Nephron progenitor cell (in vitro differentiated cells): ENCODE measurements at regions not wholly inside any gene's neighbourhood (a gene's known extent, or its start where the extent isn't known, plus 50 kb on each side); places are given as distances from the start of the nearest gene placed in this dataset.

Experiments used
- DNase-seq: peaks from one replicate; pipeline ENCODE4 v3.0.0; 2021
- H3K27ac Mint-ChIP-seq: 2 replicates; pipeline ENCODE4 v1.8.0; 2021; ENCODE audit warnings: mild to moderate bottlenecking, moderate library complexity, mixed read lengths
- H3K27me3 Mint-ChIP-seq: 2 replicates; pipeline ENCODE4 v1.8.0; 2021; ENCODE audit warnings: mild to moderate bottlenecking, low read depth, mixed read lengths; ENCODE audit not compliant: poor library complexity
- H3K36me3 Mint-ChIP-seq: 2 replicates; pipeline ENCODE4 v1.8.0; 2021; ENCODE audit warnings: low read depth, mixed read lengths
- H3K4me1 Mint-ChIP-seq: 2 replicates; pipeline ENCODE4 v1.8.0; 2021; ENCODE audit warnings: mixed read lengths
- H3K4me3 Mint-ChIP-seq: 2 replicates; pipeline ENCODE4 v1.8.0; 2021; ENCODE audit warnings: mild to moderate bottlenecking, moderate library complexity, mixed read lengths
- H3K9me3 Mint-ChIP-seq: 2 replicates; pipeline ENCODE4 v1.8.0; 2021; ENCODE audit warnings: mild to moderate bottlenecking, moderate library complexity, mixed read lengths
- TF ChIP-seq, protein P1 (sequence below): fragments of 200-600 bp; sonication (generic); IDR thresholded peaks from 2 replicates; pipeline ENCODE4 v1.5.0; 2021; ENCODE audit warnings: antibody characterized with exemption

GRCh38 chr21:17979763-17980162 is 160.6 kb upstream of the C21orf91 start:
- no peaks in the 10 kb centered on the region for H3K9me3 Mint-ChIP-seq
- no peaks in the 10 kb centered on the region for H3K27me3 Mint-ChIP-seq
- H3K4me1 Mint-ChIP-seq: no peaks in the 10 kb centered on the region
- H3K4me3 Mint-ChIP-seq: no peak overlapping the region
- TF ChIP-seq, protein P1, sequence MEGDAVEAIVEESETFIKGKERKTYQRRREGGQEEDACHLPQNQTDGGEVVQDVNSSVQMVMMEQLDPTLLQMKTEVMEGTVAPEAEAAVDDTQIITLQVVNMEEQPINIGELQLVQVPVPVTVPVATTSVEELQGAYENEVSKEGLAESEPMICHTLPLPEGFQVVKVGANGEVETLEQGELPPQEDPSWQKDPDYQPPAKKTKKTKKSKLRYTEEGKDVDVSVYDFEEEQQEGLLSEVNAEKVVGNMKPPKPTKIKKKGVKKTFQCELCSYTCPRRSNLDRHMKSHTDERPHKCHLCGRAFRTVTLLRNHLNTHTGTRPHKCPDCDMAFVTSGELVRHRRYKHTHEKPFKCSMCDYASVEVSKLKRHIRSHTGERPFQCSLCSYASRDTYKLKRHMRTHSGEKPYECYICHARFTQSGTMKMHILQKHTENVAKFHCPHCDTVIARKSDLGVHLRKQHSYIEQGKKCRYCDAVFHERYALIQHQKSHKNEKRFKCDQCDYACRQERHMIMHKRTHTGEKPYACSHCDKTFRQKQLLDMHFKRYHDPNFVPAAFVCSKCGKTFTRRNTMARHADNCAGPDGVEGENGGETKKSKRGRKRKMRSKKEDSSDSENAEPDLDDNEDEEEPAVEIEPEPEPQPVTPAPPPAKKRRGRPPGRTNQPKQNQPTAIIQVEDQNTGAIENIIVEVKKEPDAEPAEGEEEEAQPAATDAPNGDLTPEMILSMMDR: no peak
- no peaks in the 10 kb centered on the region for H3K36me3 Mint-ChIP-seq
- H3K27ac Mint-ChIP-seq: no peak overlapping the region
- DNase-seq: no peak

DNA sequence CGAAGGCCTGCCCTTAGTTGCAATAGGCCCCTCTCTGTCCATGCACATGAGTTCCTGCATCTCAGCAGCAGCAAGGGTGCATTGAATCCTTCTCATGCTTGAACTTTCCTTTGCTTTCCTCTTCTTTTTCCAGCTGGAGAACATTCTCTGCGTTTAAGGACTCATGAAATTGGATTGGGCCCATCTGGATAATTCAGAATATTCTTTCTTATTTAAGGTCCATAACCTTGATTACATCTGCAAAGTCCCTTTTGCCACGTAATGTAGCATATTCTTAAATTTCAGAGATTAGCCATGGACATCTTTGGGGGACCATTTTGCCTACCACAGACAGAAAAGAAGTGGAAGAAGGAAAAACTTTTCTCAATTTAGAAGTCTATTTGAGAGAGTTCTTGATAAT is 159.7 kb upstream of the C21orf91 start:
- Mint-ChIP-seq H3K4me1 (no peaks in the 10 kb centered on the region), H3K36me3 (no peaks in the 10 kb centered on the region), H3K4me3 (no peak overlapping the region), H3K9me3 (no peaks in the 10 kb centered on the region), H3K27ac (no peak overlapping the region), H3K27me3 (no peaks in the 10 kb centered on the region)
- no peak for DNase-seq
- TF ChIP-seq, protein P1: no peak

GRCh38 chr21:17976691-17977090 is 157.5 kb upstream of the C21orf91 start:
- no peaks in the 10 kb centered on the region for H3K9me3 Mint-ChIP-seq
- no peaks in the 10 kb centered on the region for H3K36me3 Mint-ChIP-seq
- H3K4me1 Mint-ChIP-seq: no peaks in the 10 kb centered on the region
- no peak for DNase-seq
- no peak overlapping the region for H3K4me3 Mint-ChIP-seq
- H3K27me3 Mint-ChIP-seq: no peaks in the 10 kb centered on the region
- no peak overlapping the region for H3K27ac Mint-ChIP-seq
- TF ChIP-seq, protein P1: no peak

GRCh38 chr21:17976139-17976538 is 157.0 kb upstream of the C21orf91 start:
- H3K36me3 Mint-ChIP-seq: no peaks in the 10 kb centered on the region
- H3K4me1 Mint-ChIP-seq: no peaks in the 10 kb centered on the region
- no peak for DNase-seq
- H3K4me3 Mint-ChIP-seq: no peak overlapping the region
- TF ChIP-seq, protein P1: no peak
- no peaks in the 10 kb centered on the region for H3K27me3 Mint-ChIP-seq
- no peaks in the 10 kb centered on the region for H3K9me3 Mint-ChIP-seq
- H3K27ac Mint-ChIP-seq: no peak overlapping the region

DNA sequence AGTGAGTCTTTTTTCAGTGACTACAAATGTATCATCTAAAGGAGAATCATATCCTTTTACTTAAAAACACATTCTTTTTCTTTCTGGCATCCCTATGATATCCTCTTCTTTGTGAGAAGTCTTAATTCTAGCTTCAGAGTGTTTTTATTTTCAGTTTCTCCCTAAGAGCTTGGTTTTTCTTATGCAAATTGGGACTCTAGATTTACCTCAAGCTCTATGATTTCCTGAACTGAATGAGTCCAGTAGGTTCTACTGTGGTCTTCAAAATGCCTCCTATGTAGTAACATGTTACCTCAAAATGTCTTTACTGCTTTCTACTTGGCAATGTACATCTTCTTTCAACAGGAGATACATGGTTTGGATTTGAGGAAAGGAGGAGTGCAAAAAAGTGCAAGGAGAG is 148.2 kb upstream of the C21orf91 start:
- DNase-seq: no peak
- TF ChIP-seq, protein P1: no peak
- no peaks in the 10 kb centered on the region for H3K9me3 Mint-ChIP-seq
- no peak overlapping the region for H3K27ac Mint-ChIP-seq
- H3K4me1 Mint-ChIP-seq: no peaks in the 10 kb centered on the region
- no peak overlapping the region for H3K4me3 Mint-ChIP-seq
- H3K27me3 Mint-ChIP-seq: no peaks in the 10 kb centered on the region
- H3K36me3 Mint-ChIP-seq: no peaks in the 10 kb centered on the region

- H3K4me3 Mint-ChIP-seq: no peak overlapping the region
- H3K9me3 Mint-ChIP-seq: no peaks in the 10 kb centered on the region
- no peak for DNase-seq
- TF ChIP-seq, protein P1: no peak
- no peaks in the 10 kb centered on the region for H3K4me1 Mint-ChIP-seq
- H3K27ac Mint-ChIP-seq: no peak overlapping the region
- H3K36me3 Mint-ChIP-seq: no peaks in the 10 kb centered on the region
- no peaks in the 10 kb centered on the region for H3K27me3 Mint-ChIP-seq
Observed at GRCh38 chr21:17964716-17965115, 145.6 kb upstream of the C21orf91 start.
